NCI-H1092 (cell line): ENCODE measurements at regions not wholly inside any gene's neighbourhood (a gene's known extent, or its start where the extent isn't known, plus 50 kb on each side); places are given as distances from the start of the nearest gene placed in this dataset.
"Not testable (repeated sequence)": the region's sequence is repeated elsewhere in the genome, so short reads cannot be mapped to it uniquely, and the experiment has no call there.

Experiments
- DNase-seq: peaks from one replicate; lab custom pipeline; 2025; lab: John Stamatoyannopoulos, UW

GRCh38 chr21:17044696-17045095 lies 468.1 kb upstream of the CXADR start:
- no peak for DNase-seq

DNA sequence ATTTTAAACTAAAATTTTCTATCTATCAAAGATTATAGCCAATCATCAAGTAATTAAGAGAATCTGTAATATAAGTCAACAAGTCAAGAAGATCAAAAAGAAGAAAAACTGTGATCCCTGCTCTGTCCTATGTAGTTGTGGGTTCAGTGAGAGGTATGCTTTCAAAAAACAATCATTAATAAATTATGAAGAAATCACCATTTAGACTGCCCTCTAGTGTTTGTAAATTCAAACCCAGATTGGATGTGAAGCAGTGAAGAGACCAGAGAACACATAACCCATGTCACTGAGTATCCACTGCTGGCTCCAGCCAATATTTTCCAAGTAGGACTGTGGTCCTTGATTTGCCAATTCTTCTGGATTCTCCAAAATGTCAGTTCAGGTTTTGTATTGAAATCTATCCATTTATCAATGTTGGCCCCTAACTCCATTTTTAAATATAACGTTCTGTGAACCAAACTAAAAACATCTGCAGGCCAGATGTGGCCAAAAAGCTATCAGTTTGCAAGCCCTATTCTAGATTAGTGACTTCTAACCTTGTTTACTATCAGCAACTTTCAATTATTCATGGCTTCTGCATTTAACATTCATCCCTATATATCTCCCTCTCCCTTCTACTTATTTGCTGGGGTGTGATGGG lies 467.5 kb upstream of the CXADR start:
- DNase-seq: peak; percentile 4

DNA sequence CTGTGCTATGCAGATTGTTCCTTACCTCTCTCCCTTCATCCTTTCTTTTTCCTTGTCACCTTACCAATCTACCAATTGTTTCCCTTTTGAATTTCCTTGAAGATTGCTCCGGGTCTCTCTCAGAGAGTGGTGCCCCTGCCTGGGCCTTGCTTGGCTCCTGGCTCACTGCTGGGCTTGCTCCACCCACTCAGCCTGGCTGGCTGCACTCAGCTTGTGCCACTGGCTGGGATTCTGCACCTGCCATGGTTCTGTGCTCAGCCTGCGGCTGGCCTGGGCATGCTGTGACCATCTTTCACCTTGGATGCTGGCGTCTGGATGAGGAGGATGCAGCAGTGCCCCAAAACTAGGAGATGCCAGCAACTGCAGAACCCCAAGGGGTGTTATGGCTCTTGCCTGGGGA lies 463.9 kb upstream of the CXADR start:
- no peak for DNase-seq

GRCh38 chr21:17050156-17050555 lies 462.7 kb upstream of the CXADR start:
- no peak for DNase-seq

DNA sequence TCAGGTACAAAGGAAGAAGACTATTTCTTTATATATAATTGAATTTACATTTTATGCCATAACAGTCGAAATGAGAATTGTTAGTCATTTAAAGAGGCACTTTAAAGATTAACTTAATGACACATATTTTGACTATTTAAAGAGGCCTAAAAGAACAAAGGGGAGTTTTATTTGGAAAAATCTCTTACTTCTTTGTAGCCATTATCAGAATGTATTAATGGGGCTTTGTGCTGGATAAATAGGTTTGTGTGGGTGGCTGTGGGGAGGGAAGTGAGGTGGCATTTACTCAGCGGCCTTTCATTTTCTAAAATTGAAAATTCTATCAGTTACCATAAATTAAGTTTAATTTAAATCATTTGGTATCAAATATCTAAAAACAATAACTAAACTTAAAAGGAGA lies 462.2 kb upstream of the CXADR start:
- DNase-seq: no peak

GRCh38 chr21:17051054-17051453 lies 461.8 kb upstream of the CXADR start:
- DNase-seq: no peak

DNA sequence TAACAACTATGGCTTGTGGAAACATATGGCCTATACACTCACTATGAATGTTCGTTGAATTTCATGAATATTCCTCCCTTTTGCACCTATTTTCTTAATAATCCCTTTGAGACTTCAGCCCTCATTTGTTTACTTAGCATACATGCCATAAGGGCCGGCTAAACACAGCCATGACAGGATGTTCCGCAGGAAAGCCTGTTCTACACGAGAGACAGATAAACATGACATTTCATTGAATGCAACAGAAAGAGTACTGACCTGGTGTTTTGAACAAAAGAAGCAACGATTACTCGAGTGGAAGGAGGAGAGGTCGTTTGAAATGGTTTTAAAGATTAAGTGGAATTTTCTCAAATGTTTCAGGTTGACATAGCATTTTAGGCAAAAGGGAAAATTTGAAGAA lies 459.5 kb upstream of the CXADR start:
- DNase-seq: no peak

- DNase-seq: no peak
Measured at GRCh38 chr21:17059936-17060335, 452.9 kb upstream of the CXADR start.

DNA sequence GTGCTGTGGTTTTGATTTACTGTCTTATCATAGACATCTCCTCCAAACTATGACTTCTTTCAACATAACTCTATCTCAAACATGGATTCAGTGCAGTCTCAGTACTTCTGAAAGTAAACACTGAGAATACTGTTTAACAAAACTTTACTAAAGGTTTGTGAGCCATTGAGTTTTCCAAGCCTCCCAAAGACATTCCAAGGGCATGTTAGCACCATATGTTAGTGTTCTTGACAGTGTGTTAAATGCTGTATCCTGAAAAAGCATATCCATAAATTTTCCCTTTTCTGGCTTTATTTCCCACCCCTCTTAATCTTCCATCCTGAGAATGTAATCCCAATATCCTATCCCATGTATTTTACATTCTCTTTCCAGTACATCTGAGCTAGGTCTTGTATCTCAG lies 446.8 kb upstream of the CXADR start:
- DNase-seq: no peak

GRCh38 chr21:17071093-17071492 lies 441.8 kb upstream of the CXADR start:
- DNase-seq: no peak

GRCh38 chr21:17081193-17081592 lies 431.6 kb upstream of the CXADR start:
- no peak for DNase-seq

GRCh38 chr21:17082843-17083483 lies 429.9 kb upstream of the CXADR start:
- no peak for DNase-seq

- no peak for DNase-seq
Measured at GRCh38 chr21:17085707-17086106, 427.1 kb upstream of the CXADR start.

DNA sequence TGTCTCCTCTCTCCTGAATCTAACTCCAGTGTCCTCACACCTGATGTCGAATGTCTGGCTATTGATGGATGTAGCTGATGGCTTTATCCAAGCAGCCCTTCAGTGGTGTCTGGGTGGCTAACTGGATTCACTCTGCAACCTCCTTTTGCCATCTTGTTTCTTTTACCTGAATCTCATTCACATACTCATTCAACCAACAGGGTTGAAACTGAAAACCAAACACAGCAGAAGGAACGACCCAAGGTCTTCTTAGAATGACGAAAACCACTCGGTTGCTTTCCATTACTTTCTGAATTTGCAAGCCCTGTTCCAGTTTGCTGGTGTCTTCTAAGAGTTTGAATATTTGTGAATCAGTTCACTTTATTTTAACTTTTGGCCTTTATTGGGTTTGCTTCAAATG lies 424.3 kb upstream of the CXADR start:
- DNase-seq: no peak

GRCh38 chr21:17089091-17089491 lies 423.8 kb upstream of the CXADR start:
- no peak for DNase-seq

- no peak for DNase-seq
Measured at GRCh38 chr21:17101696-17102095, 411.1 kb upstream of the CXADR start.

- DNase-seq: no peak
Measured at GRCh38 chr21:17105932-17106331, 406.9 kb upstream of the CXADR start.

GRCh38 chr21:17114045-17114444 lies 398.8 kb upstream of the CXADR start:
- DNase-seq: no peak

GRCh38 chr21:17118638-17119384 lies 394.0 kb upstream of the CXADR start:
- no peak for DNase-seq

DNA sequence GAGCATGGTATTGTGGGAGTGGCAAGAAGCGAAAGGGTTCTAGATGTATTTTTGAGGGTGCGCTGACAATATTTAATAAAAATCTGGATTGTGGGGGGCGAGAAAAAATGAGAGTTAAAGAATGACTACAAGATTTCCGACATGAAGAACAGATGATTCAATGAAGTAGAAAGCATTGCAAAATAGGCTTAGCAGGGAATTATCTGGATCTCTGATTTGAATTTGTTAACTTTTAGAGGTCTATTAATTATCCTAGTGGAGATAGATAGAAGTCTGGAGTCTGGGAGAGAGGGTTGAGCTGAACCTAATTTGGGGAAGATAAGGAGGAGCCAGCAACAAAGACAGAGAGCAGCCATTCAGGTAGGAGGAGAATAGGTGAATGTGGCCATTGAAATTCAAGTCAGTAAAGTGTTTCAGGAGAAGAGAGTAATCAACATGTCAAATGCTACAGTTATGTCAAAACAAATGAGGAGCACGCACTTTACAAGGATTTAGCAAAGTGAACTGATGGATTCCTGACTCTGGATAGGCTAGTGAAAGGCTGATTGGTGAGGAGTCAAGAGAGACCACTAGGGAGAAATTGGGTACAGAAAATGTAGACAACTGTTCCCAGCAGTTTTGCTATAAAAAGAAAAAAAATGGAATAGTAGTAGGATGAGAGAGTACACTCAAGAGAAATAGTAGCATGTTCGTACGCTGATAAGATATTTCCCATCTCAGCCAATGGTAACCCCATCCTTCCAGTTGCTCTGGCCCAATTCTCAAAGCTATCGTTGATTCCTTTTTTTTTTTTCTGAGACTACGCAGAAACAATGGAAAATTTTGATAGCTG lies 393.2 kb upstream of the CXADR start:
- DNase-seq: no peak

DNA sequence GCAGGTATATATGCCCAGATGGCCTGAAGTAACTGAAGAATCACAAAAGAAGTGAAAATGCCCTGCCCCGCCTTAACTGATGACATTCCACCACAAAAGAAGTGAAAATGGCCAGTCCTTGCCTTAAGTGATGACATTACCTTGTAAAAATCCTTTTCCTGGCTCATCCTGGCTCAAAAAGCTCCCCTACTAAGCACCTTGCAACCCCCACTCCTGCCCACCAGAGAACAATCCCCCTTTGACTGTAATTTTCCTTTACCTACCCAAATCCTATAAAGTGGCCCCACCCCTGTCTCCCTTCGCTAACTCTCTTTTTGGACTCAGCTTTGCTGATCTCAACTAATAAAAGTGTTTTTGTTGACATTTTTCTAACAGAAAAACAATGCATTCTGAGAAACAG lies 385.4 kb upstream of the CXADR start:
- not testable (repeated sequence) for DNase-seq

GRCh38 chr21:17128132-17128531 lies 384.7 kb upstream of the CXADR start:
- no peak for DNase-seq
